ENCODE measurements at regions not wholly inside any gene's neighbourhood (a gene's known extent, or its start where the extent isn't known, plus 50 kb on each side); places are given as distances from the start of the nearest gene placed in this dataset.

DNA sequence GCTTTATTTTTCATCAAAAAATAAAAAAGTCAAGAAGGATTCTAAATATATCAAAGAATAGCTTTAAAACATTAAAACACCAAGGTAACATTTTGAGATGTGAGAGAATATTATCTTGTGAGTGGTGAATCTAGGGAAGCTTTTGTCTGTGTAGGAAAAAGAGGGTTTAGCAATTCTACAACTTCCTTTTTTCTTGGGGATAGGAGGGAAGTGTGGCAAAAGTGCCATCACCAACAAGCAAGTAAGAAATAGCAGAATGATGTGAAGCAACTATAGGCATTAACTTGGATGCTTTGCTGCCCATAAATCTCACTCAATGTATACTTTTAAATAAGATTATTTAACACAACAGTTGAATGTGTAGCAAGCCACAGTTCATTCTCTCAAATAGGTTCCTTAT lies 57.8 kb upstream of the SUCLG2 start:
- H3K4me3 ChIP-seq (ENCODE audit: low read depth, low read length) = no peak overlapping the region
- DNase-seq (ENCODE audit: low read depth) = peak; percentile 16
- TF ChIP-seq POLR2A (IDR thresholded peaks at IDR 0.05; ENCODE audit: extremely low read depth, insufficient read length) (no peak), MYC (IDR thresholded peaks at IDR 0.05; ENCODE audit: low read depth, low read length) (no peak)
- TF ChIP-seq, protein P1, sequence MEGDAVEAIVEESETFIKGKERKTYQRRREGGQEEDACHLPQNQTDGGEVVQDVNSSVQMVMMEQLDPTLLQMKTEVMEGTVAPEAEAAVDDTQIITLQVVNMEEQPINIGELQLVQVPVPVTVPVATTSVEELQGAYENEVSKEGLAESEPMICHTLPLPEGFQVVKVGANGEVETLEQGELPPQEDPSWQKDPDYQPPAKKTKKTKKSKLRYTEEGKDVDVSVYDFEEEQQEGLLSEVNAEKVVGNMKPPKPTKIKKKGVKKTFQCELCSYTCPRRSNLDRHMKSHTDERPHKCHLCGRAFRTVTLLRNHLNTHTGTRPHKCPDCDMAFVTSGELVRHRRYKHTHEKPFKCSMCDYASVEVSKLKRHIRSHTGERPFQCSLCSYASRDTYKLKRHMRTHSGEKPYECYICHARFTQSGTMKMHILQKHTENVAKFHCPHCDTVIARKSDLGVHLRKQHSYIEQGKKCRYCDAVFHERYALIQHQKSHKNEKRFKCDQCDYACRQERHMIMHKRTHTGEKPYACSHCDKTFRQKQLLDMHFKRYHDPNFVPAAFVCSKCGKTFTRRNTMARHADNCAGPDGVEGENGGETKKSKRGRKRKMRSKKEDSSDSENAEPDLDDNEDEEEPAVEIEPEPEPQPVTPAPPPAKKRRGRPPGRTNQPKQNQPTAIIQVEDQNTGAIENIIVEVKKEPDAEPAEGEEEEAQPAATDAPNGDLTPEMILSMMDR (IDR thresholded peaks at IDR 0.05; ENCODE audit: low read depth, low read length) = no peak
- TF ChIP-seq, protein P2, sequence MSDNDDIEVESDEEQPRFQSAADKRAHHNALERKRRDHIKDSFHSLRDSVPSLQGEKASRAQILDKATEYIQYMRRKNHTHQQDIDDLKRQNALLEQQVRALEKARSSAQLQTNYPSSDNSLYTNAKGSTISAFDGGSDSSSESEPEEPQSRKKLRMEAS (IDR thresholded peaks at IDR 0.05; ENCODE audit: low read depth, low read length) = no peak

DNA sequence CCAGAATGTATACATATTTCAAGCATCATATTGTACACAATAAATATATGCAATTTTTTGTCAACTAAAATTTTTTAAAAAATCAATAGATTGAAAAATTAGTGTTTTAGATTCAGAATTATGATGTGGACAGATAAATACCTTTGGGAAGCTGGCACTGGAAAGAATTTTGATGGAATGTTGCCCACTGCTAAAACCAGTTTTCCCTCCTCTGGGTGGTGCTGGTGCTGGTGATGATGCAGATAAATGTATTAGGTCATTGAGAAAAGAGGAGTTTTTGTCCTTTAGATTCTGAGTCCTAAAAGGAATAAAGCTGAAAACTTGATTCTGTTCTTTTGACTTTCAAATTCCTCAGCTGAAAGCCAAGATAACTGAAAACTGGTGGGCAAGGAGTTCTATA lies 56.0 kb upstream of the SUCLG2 start:
- H3K4me3 ChIP-seq (ENCODE audit: low read depth, low read length) = no peak overlapping the region
- DNase-seq (ENCODE audit: low read depth) = no peak
- TF ChIP-seq, protein P1 (IDR thresholded peaks at IDR 0.05; ENCODE audit: low read depth, low read length) = no peak
- no peak for TF ChIP-seq MYC (IDR thresholded peaks at IDR 0.05; ENCODE audit: low read depth, low read length)
- no peak for TF ChIP-seq POLR2A (IDR thresholded peaks at IDR 0.05; ENCODE audit: extremely low read depth, insufficient read length)
- TF ChIP-seq, protein P2 (IDR thresholded peaks at IDR 0.05; ENCODE audit: low read depth, low read length) = no peak

GRCh38 chr3:67706934-67707333 lies 52.5 kb upstream of the SUCLG2 start:
- TF ChIP-seq POLR2A (IDR thresholded peaks at IDR 0.05; ENCODE audit: extremely low read depth, insufficient read length) (no peak), MYC (IDR thresholded peaks at IDR 0.05; ENCODE audit: low read depth, low read length) (no peak)
- TF ChIP-seq, protein P1 (IDR thresholded peaks at IDR 0.05; ENCODE audit: low read depth, low read length) = no peak
- TF ChIP-seq, protein P2 (IDR thresholded peaks at IDR 0.05; ENCODE audit: low read depth, low read length) = no peak
- H3K4me3 ChIP-seq (ENCODE audit: low read depth, low read length) = no peak overlapping the region
- DNase-seq (ENCODE audit: low read depth) = no peak

DNA sequence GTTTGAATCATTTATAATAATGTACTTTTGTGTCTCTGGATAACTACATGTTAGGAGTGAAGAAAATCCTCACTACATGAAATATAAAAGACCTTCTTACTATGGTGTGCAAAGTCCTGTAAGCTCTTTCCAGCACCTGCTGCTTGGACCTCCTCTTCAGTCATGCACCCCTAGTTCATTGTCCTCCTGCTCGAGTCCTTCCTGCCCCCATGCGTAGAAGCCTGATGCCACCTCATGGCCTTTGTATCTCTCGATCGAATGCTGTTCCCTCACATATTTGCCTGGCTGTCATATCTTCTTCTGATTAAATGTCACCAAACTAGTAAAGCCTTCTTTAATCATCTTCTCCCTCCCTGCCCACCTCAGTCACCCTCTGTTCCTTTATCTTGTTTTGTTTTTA lies 49.9 kb upstream of the SUCLG2 start:
- H3K4me3 ChIP-seq (ENCODE audit: low read depth, low read length) = no peak overlapping the region
- DNase-seq (ENCODE audit: low read depth) = no peak
- TF ChIP-seq POLR2A (IDR thresholded peaks at IDR 0.05; ENCODE audit: extremely low read depth, insufficient read length) (no peak), MYC (IDR thresholded peaks at IDR 0.05; ENCODE audit: low read depth, low read length) (no peak)
- TF ChIP-seq, protein P2 (IDR thresholded peaks at IDR 0.05; ENCODE audit: low read depth, low read length) = no peak
- TF ChIP-seq, protein P1 (IDR thresholded peaks at IDR 0.05; ENCODE audit: low read depth, low read length) = no peak

Data from NB4 (cell line).